Transverse colon (tissue), 4 donors: ENCODE measurements at regions not wholly inside any gene's neighbourhood (a gene's known extent, or its start where the extent isn't known, plus 50 kb on each side); places are given as distances from the start of the nearest gene placed in this dataset.

Source experiments
- CTCF ChIP-seq, 5 experiments: fragments of 200-600 bp in 3 of 5; fragments of 450-650 bp in 2 of 5; sonication (generic) in 3 of 5; IDR thresholded peaks; 1 replicate in 2 of 5; 2 replicates in 3 of 5; pipeline ENCODE4 v1.5.1; 2016 to 2017; ENCODE audit warnings: antibody characterized with exemption in 5 of 5, inconsistent platforms in 3 of 5, mild to moderate bottlenecking in 2 of 5, moderate library complexity in 1 of 5
- EP300 ChIP-seq: sonication (generic); formaldehyde crosslinking; IDR thresholded peaks from one replicate; pipeline ENCODE4 v1.6.1; 2017; ENCODE audit warnings: antibody characterized with exemption, low read depth
- POLR2A ChIP-seq: fragments of 450-650 bp; IDR thresholded peaks from one replicate; pipeline ENCODE4 v1.6.1; 2016; ENCODE audit warnings: antibody characterized with exemption, mild to moderate bottlenecking, moderate library complexity
- POLR2AphosphoS5 ChIP-seq, 3 donors: sonication (generic); formaldehyde crosslinking; IDR thresholded peaks; one replicate each; pipeline ENCODE4 v1.6.1; 2016; ENCODE audit warnings: antibody characterized with exemption in 3 of 3

GRCh38 chr2:17430326-17430725 is 87.9 kb downstream of the RAD51AP2 start:
- TF ChIP-seq CTCF (IDR thresholded peaks at IDR 0.05) = no peak
- no peak for TF ChIP-seq EP300
- no peak for TF ChIP-seq POLR2AphosphoS5 (IDR thresholded peaks at IDR 0.05)
- no peak for TF ChIP-seq POLR2A
